B cell (primary cell): ENCODE measurements at regions not wholly inside any gene's neighbourhood (a gene's known extent, or its start where the extent isn't known, plus 50 kb on each side); places are given as distances from the start of the nearest gene placed in this dataset.

ENCODE experiments used
- ATAC-seq: fragments of 200-7000 bp; cut with Tn5 transposase; one replicate; pipeline ENCODE4 v1.10.0; 2021; ENCODE audit warnings: low read depth, mild to moderate bottlenecking, moderate number of reproducible peaks, moderate library complexity
- CTCF ChIA-PET: fragments of 350-600 bp; sonication (Branson Sonifier 250); formaldehyde crosslinking; loops from one replicate; lab custom pipeline; 2021; ENCODE audit warnings: antibody characterized with exemption, inconsistent platforms; lab: Charles Lee
- POLR2A ChIA-PET: fragments of 350-600 bp; sonication (Branson Sonifier 250); formaldehyde crosslinking; loops from one replicate; lab custom pipeline; 2021; ENCODE audit warnings: antibody characterized with exemption; lab: Charles Lee
- DNase-seq: peaks from one replicate; pipeline ENCODE4 v3.0.0; 2013
- H2AFZ ChIP-seq: 2 replicates; pipeline ENCODE4 v1.6.1; 2012; ENCODE audit warnings: mild to moderate bottlenecking, low read depth, low read length; ENCODE audit not compliant: insufficient read depth, poor library complexity, severe bottlenecking
- H3K27ac ChIP-seq, 2 donors: 1 replicate in 1 of 2; 2 replicates in 1 of 2; pipeline ENCODE4 v1.5.1; 2012 to 2013; ENCODE audit warnings: low read length in 2 of 2, mild to moderate bottlenecking in 2 of 2, moderate library complexity in 1 of 2
- H3K27me3 ChIP-seq, 4 experiments: fragments of 200-600 bp in 1 of 4; sonication (generic) in 1 of 4; replicated peaks in 1 of 4; 1 replicate in 2 of 4; 2 replicates in 2 of 4; pipeline versions ENCODE4 v1.6.1 to v1.7.0; 2013 to 2016; ENCODE audit warnings: low read length in 3 of 4, mild to moderate bottlenecking in 2 of 4, mixed read lengths in 1 of 4, moderate library complexity in 1 of 4; ENCODE audit not compliant: insufficient read depth in 4 of 4, control insufficient read depth in 3 of 4; ENCODE audit errors: control extremely low read depth in 1 of 4
- H3K36me3 ChIP-seq, 2 experiments: replicated peaks in 1 of 2; 1 replicate in 1 of 2; 2 replicates in 1 of 2; pipeline versions ENCODE4 v1.6.1 to v1.7.1; 2013; ENCODE audit warnings: low read length in 1 of 2; ENCODE audit not compliant: insufficient read depth in 2 of 2, control insufficient read depth in 1 of 2; ENCODE audit errors: control extremely low read depth in 1 of 2, extremely low read depth in 1 of 2
- H3K4me1 ChIP-seq, 2 donors: fragments of 200-600 bp in 1 of 2; sonication (generic) in 1 of 2; 1 replicate in 1 of 2; 2 replicates in 1 of 2; pipeline versions ENCODE4 v1.5.1 to v1.6.1; 2013 to 2017; ENCODE audit warnings: low read length in 2 of 2; ENCODE audit not compliant: control insufficient read depth in 2 of 2, insufficient read depth in 2 of 2
- H3K4me2 ChIP-seq: replicated peaks from 2 replicates; pipeline ENCODE3; 2012; ENCODE audit warnings: mild to moderate bottlenecking, low read depth, low read length; ENCODE audit not compliant: poor library complexity, severe bottlenecking
- H3K4me3 ChIP-seq, 5 experiments: fragments of 200-600 bp in 1 of 5; sonication (generic) in 1 of 5; 1 replicate in 3 of 5; 2 replicates in 2 of 5; pipeline versions ENCODE4 v1.5.1 to v1.7.0; 2011 to 2016; ENCODE audit warnings: low read length in 4 of 5, mild to moderate bottlenecking in 4 of 5, low read depth in 2 of 5, control low read depth in 1 of 5, moderate library complexity in 1 of 5; ENCODE audit not compliant: insufficient read depth in 1 of 5; ENCODE audit errors: control extremely low read depth in 1 of 5, extremely low read depth in 1 of 5
- H3K79me2 ChIP-seq: fragments of 200-600 bp; sonication (generic); one replicate; pipeline ENCODE4 v1.6.0; 2016; ENCODE audit warnings: low read length; ENCODE audit not compliant: control insufficient read depth, insufficient read depth
- H3K9ac ChIP-seq: fragments of 200-600 bp; sonication (generic); 2 replicates; pipeline ENCODE4 v1.6.1; 2017; ENCODE audit warnings: mild to moderate bottlenecking, low read length, moderate library complexity
- H3K9me3 ChIP-seq, 3 donors: one replicate each; pipeline versions ENCODE4 v1.6.1 to v1.7.1; 2013; ENCODE audit warnings: low read length in 2 of 3; ENCODE audit not compliant: control insufficient read depth in 2 of 3, insufficient read depth in 1 of 3; ENCODE audit errors: control extremely low read depth in 1 of 3
- H4K20me1 ChIP-seq: 2 replicates; pipeline ENCODE4 v1.6.0; 2012; ENCODE audit warnings: mild to moderate bottlenecking, low read length; ENCODE audit not compliant: insufficient read depth, control insufficient read depth, poor library complexity, severe bottlenecking
- H3K27ac Mint-ChIP-seq: one replicate; pipeline ENCODE4 v1.8.0; 2021; ENCODE audit warnings: mixed read lengths
- H3K27me3 Mint-ChIP-seq: one replicate; pipeline ENCODE4 v1.8.0; 2021; ENCODE audit warnings: mixed read lengths
- H3K4me1 Mint-ChIP-seq: one replicate; pipeline ENCODE4 v1.8.0; 2021; ENCODE audit warnings: mixed read lengths
- H3K4me3 Mint-ChIP-seq: one replicate; pipeline ENCODE4 v1.8.0; 2021; ENCODE audit warnings: mixed read lengths
- H3K9me3 Mint-ChIP-seq: one replicate; pipeline ENCODE4 v1.8.0; 2022; ENCODE audit warnings: mixed read lengths; ENCODE audit not compliant: insufficient read depth
- EZH2 ChIP-seq: IDR thresholded peaks from 2 replicates; pipeline ENCODE4 v1.6.1; 2012; ENCODE audit warnings: borderline replicate concordance, low read depth, mild to moderate bottlenecking, moderate library complexity, low read length; ENCODE audit not compliant: insufficient read depth, poor library complexity, severe bottlenecking
- WGBS: methylation state at CpG from one replicate; pipeline ENCODE4 v1.1.5; 2013; ENCODE audit warnings: missing lambda C conversion rate; ENCODE audit not compliant: insufficient coverage; 5-methylcytosine and 5-hydroxymethylcytosine counted together
- intact Hi-C: fragments of 100-400 bp; cut with micrococcal nuclease; formaldehyde crosslinking; loops from one replicate; pipeline ENCODE4 v1.10.0; 2022
- TF ChIP-seq, protein P1 (sequence below): fragments of 200-600 bp; IDR thresholded peaks from one replicate; pipeline ENCODE4 v1.8.0; 2022; ENCODE audit warnings: antibody characterized with exemption, mild to moderate bottlenecking

DNA sequence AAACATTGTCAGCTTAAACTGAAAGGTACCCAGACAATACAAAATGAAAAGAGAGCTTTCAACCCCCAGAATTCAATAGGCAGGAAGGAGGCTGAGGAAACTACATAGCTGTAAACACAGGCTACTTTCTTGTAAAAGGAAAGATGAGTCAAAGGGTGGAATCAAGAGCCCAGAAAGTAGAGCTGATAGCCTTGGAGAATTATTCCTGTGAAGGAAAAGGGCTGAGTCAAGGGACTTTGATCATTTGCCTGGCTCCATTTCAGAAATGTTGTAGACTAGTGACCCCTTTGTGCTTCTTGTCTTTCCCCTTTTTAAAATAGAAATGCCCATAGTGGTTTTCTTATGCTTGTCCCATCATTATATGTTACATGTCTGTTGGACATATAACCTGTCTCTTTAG, 597.6 kb downstream of the ADGRL2 start:
- peaks cover 6% of the 10 kb centered on the region for H3K9me3 Mint-ChIP-seq
- CTCF ChIA-PET: no interaction called here
- no peak overlapping the region for H3K4me2 ChIP-seq

DNA sequence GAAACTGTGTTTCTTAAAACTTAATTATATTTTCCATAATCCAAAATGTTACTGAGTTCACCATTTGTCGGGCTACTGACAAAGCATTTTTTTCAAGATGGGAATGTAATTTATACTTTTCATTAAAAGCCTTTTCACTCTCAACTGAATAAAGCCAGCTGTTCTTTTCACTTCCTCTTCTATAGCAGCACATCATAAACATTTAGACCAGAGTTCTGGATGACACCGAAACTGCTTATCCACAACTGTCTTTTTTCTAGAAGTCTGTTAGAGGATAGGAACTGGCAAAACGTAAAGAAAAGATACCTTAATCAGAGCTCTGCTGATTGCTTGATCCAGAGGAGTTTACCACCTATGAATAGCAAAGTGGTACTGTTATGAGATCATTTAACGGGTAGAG, 594.7 kb downstream of the ADGRL2 start:
- ChIA-PET CTCF (no interaction called here), POLR2A (no interaction called here)
- intact Hi-C loops: no loop called here
- no peak overlapping the region for H3K4me3 ChIP-seq
- H3K27me3 ChIP-seq: no peaks in the 10 kb centered on the region
- Mint-ChIP-seq H3K4me1 (peaks cover 5% of the 10 kb centered on the region), H3K9me3 (peaks cover 8% of the 10 kb centered on the region), H3K4me3 (no peak overlapping the region), H3K27me3 (no peaks in the 10 kb centered on the region), H3K27ac (no peak overlapping the region)
- no peaks in the 10 kb centered on the region for H4K20me1 ChIP-seq
- no peaks in the 10 kb centered on the region for H3K36me3 ChIP-seq
- ATAC-seq (no peak), DNase-seq (no peak)
- no peaks in the 10 kb centered on the region for H3K4me1 ChIP-seq
- no peaks in the 10 kb centered on the region for H3K79me2 ChIP-seq
- WGBS: no CpG with 5 or more reads among the region's 4 CpGs
- no peak overlapping the region for H3K27ac ChIP-seq
- TF ChIP-seq, protein P1, sequence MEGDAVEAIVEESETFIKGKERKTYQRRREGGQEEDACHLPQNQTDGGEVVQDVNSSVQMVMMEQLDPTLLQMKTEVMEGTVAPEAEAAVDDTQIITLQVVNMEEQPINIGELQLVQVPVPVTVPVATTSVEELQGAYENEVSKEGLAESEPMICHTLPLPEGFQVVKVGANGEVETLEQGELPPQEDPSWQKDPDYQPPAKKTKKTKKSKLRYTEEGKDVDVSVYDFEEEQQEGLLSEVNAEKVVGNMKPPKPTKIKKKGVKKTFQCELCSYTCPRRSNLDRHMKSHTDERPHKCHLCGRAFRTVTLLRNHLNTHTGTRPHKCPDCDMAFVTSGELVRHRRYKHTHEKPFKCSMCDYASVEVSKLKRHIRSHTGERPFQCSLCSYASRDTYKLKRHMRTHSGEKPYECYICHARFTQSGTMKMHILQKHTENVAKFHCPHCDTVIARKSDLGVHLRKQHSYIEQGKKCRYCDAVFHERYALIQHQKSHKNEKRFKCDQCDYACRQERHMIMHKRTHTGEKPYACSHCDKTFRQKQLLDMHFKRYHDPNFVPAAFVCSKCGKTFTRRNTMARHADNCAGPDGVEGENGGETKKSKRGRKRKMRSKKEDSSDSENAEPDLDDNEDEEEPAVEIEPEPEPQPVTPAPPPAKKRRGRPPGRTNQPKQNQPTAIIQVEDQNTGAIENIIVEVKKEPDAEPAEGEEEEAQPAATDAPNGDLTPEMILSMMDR: no peak
- TF ChIP-seq EZH2: no peak
- H3K9me3 ChIP-seq: no peaks in the 10 kb centered on the region
- H2AFZ ChIP-seq: no peak overlapping the region
- no peak overlapping the region for H3K4me2 ChIP-seq
- H3K9ac ChIP-seq: no peak overlapping the region

More for the DNA sequence above, 597.6 kb downstream of the ADGRL2 start:
- no peak overlapping the region for H3K9ac ChIP-seq
- POLR2A ChIA-PET: no interaction called here
- H3K36me3 ChIP-seq: no peaks in the 10 kb centered on the region
- H3K4me1 Mint-ChIP-seq: peaks cover 5% of the 10 kb centered on the region
- no peak overlapping the region for H3K4me3 ChIP-seq
- no peak for TF ChIP-seq EZH2
- TF ChIP-seq, protein P1: no peak
- ATAC-seq: no peak
- H3K27ac Mint-ChIP-seq: no peak overlapping the region
- no peaks in the 10 kb centered on the region for H3K9me3 ChIP-seq
- no peak for DNase-seq
- H3K79me2 ChIP-seq: no peaks in the 10 kb centered on the region
- H3K4me3 Mint-ChIP-seq: no peak overlapping the region
- H3K27me3 ChIP-seq: no peaks in the 10 kb centered on the region
- no peaks in the 10 kb centered on the region for H4K20me1 ChIP-seq
- no peak overlapping the region for H2AFZ ChIP-seq
- no peaks in the 10 kb centered on the region for H3K27me3 Mint-ChIP-seq
- intact Hi-C loops: no loop called here
- no peak overlapping the region for H3K27ac ChIP-seq
- H3K4me1 ChIP-seq: no peaks in the 10 kb centered on the region
